NCI-H187 treated with DMSO at 0.1 percent for 48 hours (cell line): ENCODE measurements at regions not wholly inside any gene's neighbourhood (a gene's known extent, or its start where the extent isn't known, plus 50 kb on each side); places are given as distances from the start of the nearest gene placed in this dataset.

Experiments
- DNase-seq: peaks from one replicate; lab custom pipeline; 2025; lab: John Stamatoyannopoulos, UW

DNA sequence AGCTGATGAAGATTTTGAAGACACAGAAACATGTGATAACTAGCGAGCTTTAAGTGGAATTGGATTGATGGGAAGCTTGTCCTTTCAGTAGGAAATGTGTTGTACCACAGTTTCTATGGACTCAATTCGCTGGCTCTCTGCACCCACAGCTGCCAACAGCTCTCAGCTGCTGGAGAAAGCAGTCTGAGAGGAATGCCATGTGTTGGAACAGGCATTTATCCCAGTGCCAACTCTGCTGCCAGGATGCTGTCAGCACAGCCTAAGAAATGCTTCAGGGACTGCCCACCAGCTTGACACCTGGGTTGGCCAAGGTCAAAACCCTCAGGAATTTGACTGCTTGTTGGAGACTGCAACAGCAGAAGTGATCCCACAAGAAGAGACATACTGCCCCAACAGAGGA, 193.0 kb upstream of the THSD7B start:
- no peak for DNase-seq

DNA sequence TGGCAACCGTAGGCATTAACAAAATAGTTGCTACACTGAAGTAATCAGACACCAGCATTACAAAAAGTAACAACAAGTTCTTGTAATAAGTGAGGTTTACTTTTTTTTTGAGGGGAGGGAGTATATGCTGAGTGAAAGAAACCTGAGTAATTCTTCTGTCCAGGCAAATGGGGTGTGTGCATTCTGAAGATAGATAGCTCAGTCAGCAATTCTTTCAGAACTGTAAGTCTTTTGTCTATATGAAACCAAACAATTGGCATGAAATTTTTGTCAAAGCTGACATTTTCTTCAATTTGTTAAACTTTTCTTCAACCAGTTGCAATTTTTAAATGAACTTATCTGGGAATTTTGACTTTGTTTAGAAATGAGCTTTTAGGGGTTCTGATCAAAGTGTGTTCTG, 208.1 kb upstream of the THSD7B start:
- DNase-seq: no peak

- no peak for DNase-seq
Observed at GRCh38 chr2:136550181-136550580, 215.2 kb upstream of the THSD7B start.

DNA sequence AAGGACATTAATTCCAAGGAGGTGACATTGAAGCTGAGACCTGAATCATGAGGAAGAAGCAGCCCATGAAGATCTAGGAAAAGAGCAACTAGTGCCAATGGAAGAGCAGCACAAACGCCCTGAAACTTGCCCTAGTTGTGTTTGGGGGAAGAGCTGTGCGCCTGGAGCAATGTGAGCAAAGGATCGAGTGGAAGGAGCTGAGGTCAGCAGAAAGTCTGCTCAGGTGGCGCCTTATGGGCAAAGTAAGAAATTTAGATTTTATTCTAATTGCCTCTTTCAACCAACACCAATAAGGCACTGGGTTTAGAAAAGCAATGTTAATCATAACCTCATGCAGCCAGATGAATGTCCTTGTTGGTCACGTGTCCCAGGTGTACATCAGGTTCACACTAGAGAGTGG, 226.0 kb upstream of the THSD7B start:
- DNase-seq: no peak

GRCh38 chr2:136538489-136538888, 226.9 kb upstream of the THSD7B start:
- DNase-seq: no peak

DNA sequence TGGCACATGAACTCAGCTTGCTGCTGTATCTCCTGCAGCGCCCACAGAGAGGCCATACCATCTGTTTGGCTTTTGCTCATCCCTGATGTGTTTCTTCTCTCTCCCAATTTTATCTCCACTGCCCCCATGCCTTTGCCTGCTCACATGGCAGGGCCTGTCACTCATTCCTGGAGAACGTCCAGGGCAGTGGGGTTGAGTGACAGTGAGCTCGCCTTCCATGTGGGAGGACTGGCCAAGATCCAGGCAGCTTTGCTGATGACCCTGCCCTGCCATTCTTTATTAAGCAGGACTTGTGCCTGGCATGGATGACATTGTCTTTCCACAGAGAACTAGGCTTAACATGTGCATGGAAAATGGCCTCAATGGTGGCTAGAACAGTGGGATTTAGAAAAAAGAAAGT, 230.5 kb upstream of the THSD7B start:
- DNase-seq: no peak

- DNase-seq: no peak
Observed at GRCh38 chr2:136532171-136532570, 233.2 kb upstream of the THSD7B start.

DNA sequence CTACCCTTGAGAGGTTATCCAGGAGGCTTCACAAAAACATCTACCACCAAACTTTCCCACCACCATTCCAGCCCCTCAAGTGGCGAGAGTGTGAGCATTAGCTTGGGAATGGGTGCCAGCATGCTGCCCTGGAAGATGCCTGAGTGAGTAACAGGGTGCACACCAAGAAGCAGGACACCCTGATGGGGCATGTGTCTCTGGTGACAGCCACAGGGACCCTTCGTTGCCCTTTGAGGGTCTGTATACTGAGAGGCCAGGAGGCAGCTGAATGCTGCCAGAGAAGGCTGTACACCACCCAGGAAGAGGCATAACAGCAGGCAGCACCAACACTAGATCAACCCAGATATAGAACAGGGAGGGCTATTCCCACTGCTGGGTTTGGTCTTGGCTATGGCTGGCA, 233.6 kb upstream of the THSD7B start:
- no peak for DNase-seq

DNA sequence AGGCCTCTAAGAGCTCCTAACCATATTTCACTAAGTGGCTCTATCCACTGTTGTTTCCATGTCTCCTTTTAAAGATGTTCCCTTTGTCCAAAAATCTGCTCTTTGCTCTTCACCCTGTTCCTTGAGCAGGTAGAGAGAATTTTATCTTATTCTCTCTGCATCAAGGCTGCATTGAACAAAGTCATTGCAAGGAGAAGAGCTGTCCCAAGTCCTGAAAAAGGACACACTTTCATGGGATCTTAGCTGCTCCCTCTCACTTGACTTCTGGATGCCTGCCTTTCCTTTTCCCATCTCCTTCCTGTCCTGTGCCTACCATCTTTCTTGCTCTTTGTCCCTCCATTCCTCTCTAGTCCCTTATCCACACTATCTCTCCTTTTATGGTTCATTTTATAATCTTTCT, 235.2 kb upstream of the THSD7B start:
- no peak for DNase-seq

DNA sequence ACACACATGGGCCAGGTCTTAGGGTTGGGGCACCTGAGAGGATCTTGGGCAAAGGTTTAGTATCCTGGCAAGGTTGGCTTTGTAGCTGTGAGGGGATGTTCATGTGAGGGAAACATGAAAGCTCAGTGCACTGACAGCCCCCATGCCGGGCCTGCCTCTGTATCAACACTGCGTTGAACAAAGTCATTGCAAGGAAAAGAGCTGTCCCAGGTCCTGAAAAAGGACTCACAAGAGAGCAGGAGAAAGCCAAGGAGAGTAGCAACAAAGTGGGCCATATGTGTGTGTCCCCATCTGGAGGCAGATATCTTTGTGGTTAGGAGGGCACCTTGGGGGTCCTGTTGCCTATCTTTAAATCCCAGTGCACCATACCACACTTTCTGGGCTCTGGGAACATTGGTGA, 237.8 kb upstream of the THSD7B start:
- DNase-seq: no peak

DNA sequence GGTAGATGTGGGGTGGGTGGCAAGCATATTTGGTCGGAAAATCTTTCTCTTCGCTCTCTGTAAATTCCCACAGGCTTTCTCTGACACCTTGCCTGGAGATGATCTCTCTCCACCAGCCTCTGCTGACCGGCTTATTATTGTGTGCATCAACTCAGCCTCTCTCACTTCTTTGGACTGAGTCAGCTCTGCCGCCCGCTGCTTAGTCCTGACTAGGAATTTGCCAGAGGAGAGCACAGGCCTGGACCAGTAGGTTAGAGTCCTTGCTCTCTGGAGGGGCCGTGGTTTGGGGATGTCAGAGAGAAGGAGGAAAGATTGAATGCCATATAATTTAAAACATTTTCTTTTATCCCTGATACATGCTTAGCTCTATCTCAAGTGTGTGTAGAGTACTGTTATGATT, 242.6 kb upstream of the THSD7B start:
- no peak for DNase-seq

DNA sequence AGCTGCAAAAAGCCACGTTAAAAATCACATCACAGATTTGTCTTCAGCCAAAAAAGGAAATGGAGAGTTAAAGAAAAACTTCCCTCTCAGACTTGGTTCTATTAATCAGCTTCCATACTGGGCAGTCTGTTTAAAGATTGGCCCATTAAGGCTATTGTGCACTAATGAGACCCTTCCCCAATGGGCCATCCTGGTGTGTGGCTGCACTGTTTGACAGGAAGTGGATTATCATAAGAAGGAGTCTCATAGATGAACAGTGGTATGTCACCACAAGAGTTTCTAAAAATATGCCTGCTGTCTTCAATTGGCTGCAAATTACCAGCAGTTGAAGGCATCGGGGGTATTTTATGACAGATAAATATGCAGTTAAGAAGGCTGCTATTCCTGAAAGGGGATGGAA, 247.6 kb upstream of the THSD7B start:
- no peak for DNase-seq

DNA sequence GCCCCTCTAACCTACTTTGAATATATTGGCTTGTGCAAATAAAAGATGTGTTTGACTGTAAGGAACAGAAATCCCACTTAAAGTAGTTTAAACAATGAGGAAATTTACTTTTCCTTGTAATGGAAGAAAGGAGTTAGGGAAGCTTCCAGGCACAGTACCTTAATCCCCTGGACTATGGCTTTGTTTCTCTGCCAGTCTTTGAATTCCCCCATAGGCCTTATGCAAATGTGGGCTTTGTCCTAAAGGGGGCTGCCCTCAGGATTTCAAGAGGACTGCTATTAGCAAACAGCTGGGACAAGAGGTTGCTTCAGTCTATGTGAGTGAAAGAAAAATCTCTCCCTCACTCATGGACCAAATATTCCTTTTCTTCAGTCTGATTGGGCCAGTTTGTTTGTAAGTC, 255.1 kb upstream of the THSD7B start:
- no peak for DNase-seq

DNA sequence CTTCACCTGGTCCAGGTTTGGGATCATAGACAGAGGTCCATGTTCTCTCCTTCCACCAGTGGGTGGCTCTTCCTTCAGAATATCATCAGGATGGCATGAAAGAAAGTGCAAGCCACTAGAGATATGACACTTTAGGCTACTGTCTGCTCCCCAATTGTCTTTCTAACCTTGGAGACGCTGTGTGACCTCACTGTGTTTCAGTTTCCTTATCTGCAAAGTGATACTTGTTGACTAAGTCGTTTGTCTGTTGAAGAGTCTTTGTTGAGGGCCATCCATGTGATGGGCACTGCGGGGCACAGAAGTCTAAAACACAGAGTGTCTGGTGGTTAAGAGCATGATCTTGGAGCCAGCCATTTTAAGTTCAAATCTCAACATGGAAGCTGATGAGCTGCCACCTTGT, 259.9 kb upstream of the THSD7B start:
- no peak for DNase-seq

DNA sequence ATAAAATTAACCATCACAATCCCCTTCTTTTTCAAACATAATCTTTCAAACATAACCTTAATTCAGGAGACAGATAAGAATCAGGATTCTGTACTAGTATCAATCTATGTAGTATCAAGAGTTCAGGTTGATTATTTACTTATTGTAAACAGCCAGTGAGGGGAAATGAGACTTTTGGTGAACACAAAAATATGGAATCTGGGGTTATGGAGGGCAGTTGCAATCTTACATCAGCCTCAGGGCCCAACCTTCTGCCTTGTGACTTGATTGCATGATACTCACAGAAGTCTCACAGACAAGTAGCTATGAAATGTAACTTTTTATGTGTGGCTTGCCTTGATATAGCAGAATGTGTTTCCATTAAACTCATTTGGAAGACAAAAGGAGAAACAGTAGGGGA, 262.7 kb upstream of the THSD7B start:
- DNase-seq: no peak

DNA sequence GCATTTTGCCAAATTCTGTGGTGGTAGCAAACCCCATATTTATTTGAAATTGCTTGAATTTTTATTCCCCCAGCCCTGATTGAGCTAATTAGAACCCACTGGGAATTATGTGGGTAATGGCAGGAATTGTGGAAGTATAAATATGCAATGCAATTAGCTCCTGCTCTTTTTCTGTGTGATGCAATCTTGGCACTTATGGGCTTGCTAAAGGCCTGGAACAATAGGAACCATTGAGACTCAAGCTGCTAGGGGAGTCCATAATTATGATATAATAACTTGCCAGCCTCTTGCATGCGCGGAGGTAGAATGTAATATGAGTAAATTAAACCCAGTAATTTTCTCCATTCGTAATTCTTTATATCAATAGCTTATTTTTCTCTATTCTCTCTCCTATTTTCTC, 267.6 kb upstream of the THSD7B start:
- DNase-seq: no peak

DNA sequence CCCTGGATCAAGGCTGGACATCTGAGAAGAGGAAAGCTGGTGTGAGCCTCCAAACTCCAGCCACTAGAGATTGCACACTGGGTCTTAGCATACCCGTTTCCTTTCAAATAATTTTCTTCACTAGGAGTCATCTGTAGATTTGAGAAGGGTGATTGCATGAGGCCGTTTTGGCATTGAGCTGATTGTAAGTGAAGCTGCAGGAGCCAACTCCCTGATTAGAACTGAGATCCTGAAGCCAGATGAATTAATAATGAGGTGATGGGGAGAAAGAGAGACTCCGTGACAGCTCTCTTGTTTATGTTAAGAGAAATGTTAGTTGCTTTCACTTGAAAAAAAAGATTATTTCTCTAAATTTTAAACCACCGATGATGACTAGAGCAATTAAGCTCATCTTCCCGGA, 268.4 kb upstream of the THSD7B start:
- DNase-seq: no peak

- no peak for DNase-seq
Observed at GRCh38 chr2:136495636-136496035, 269.7 kb upstream of the THSD7B start.

DNA sequence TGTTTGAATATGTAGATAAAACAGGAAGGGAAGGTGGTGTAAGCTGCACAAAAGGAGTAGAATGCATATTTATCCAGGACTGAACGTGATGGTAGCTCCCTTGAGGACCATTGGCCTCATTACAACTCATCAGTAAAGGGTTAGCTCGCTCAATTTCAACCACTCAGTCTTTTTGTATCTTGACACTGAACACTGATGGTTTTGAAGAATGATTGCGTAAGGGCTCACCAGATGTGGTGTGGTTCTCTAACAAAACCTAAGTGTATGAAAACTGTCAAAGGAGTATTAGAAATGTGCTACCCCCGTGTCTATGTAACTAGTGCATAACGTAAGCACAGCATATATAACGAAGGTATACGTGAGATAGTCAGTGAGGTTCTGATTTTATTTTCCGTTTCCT, 272.4 kb upstream of the THSD7B start:
- no peak for DNase-seq

DNA sequence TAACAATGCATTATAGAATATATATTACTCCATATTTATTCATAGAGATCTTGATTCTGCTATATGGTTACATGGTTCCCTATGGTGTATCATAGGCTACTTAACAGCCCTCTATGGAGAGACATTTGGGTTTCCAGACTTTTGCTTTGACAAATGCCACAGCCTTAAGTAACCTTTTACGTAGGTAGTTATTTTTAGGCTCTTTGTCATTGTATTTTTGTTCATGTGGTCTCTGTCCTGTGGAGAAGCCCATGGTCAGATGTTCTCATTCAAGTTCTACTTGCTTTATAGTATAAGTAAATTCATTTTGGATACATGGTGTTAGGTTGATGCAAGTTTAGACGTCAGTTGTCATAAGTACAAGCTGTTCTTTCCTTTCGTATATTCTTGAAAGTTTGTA, 275.2 kb upstream of the THSD7B start:
- no peak for DNase-seq

GRCh38 chr2:136487421-136487820, 277.9 kb upstream of the THSD7B start:
- DNase-seq: no peak

DNA sequence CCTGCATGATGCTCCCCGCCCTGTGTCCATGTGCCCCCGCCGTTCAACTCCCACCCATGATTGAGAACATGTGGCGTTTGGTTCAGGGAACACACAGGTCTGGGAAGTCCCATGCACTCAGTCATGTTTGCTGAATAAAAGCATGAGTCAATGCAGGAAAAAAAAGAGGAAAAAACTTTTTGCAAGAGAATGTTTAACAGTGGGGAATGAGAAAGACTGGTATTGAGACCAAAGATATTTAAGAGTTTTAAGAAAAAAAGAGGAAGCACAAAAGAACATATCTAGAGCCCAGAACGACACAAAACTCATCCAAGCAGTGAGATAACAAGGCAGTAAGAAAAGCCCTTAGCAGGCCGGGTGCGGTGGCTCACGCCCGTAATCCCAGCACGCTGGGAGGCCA, 279.2 kb upstream of the THSD7B start:
- no peak for DNase-seq

DNA sequence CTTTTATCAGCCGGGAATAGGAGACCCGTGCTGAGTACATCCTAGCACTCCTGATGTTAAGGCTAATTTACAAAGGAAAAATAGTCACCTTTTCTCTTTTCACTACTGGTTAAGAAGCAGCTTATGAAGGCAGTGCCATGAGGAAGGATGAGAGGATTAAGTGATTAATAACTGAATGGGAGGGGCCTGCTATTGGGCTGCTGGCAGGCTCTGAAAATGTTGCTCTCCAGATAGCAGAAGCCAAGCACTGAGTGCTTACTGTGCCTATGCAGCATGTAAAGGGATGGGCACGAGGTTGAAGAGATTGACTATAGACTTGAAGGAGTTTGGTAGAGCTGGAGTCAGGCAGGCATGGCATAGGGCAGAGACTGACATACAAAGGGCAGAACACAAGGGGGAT, 282.4 kb upstream of the THSD7B start:
- no peak for DNase-seq

GRCh38 chr2:136482006-136482405, 283.3 kb upstream of the THSD7B start:
- DNase-seq: no peak

- no peak for DNase-seq
Observed at GRCh38 chr2:136479696-136480095, 285.6 kb upstream of the THSD7B start.
